Lower leg skin (tissue), 4 donors: ENCODE measurements at regions not wholly inside any gene's neighbourhood (a gene's known extent, or its start where the extent isn't known, plus 50 kb on each side); places are given as distances from the start of the nearest gene placed in this dataset.

Experiments used
- DNase-seq, 2 donors: peaks; one replicate each; pipeline ENCODE4 v3.0.0-alpha.2; 2019; ENCODE audit warnings: low spot score in 2 of 2
- H3K4me3 ChIP-seq: fragments of 200-600 bp; sonication (generic); 2 replicates; pipeline ENCODE4 v1.5.1; 2017; ENCODE audit warnings: mild to moderate bottlenecking, low read depth; ENCODE audit not compliant: poor library complexity, severe bottlenecking
- CTCF ChIP-seq, 3 donors: fragments of 450-650 bp; IDR thresholded peaks; one replicate each; pipeline ENCODE4 v1.5.1; 2016; ENCODE audit warnings: antibody characterized with exemption in 3 of 3, mild to moderate bottlenecking in 3 of 3, moderate library complexity in 2 of 3
- POLR2A ChIP-seq, 2 donors: fragments of 450-650 bp; IDR thresholded peaks; one replicate each; pipeline ENCODE4 v1.6.1; 2016 to 2017; ENCODE audit warnings: antibody characterized with exemption in 2 of 2, mild to moderate bottlenecking in 1 of 2, moderate library complexity in 1 of 2
- WGBS, 2 donors: methylation state at CpG; one replicate each; pipeline ENCODE4 v1.1.5; 2018; 5-methylcytosine and 5-hydroxymethylcytosine counted together
- intact Hi-C: fragments of 100-400 bp; cut with DNase I; formaldehyde crosslinking; loops from one replicate; pipeline ENCODE4 v1.15.0; 2023; ENCODE audit warnings: low total_unique reads

GRCh38 chr12:125683748-125684381 is 618.6 kb downstream of the AACS start:
- H3K4me3 ChIP-seq = no peak overlapping the region
- intact Hi-C loops = no loop called here
- no peak for DNase-seq
- 12 to 15% methylated on average over 24 to 30 of the region's 30 CpGs for WGBS, 2 donors
- no peak for TF ChIP-seq CTCF (IDR thresholded peaks at IDR 0.05)
- no peak for TF ChIP-seq POLR2A (IDR thresholded peaks at IDR 0.05)

- WGBS, 2 donors = 91% methylated on average over 17 of the region's 17 CpGs
Measured at GRCh38 chr12:125684968-125685790, 619.9 kb downstream of the AACS start.

GRCh38 chr12:125685915-125686314 is 620.7 kb downstream of the AACS start:
- TF ChIP-seq CTCF (IDR thresholded peaks at IDR 0.05) (no peak), POLR2A (IDR thresholded peaks at IDR 0.05) (no peak)
- WGBS, 2 donors = 22 to 24% methylated on average over 3 of the region's 3 CpGs
- no peak for DNase-seq
- no peak overlapping the region for H3K4me3 ChIP-seq
- intact Hi-C loops = no loop called here

More at GRCh38 chr12:125684968-125685790, 619.9 kb downstream of the AACS start:
- intact Hi-C loops = no loop called here
- DNase-seq = no peak
- H3K4me3 ChIP-seq = no peak overlapping the region
- no peak for TF ChIP-seq CTCF (IDR thresholded peaks at IDR 0.05)
- TF ChIP-seq POLR2A (IDR thresholded peaks at IDR 0.05) = no peak

GRCh38 chr12:125687403-125687802 is 622.2 kb downstream of the AACS start:
- 59 to 80% methylated on average over 3 of the region's 3 CpGs for WGBS, 2 donors
- no peak overlapping the region for H3K4me3 ChIP-seq
- TF ChIP-seq CTCF (IDR thresholded peaks at IDR 0.05) (no peak), POLR2A (IDR thresholded peaks at IDR 0.05) (no peak)
- intact Hi-C loops = no loop called here
- DNase-seq = no peak

- no peak for TF ChIP-seq CTCF (IDR thresholded peaks at IDR 0.05)
- no peak for TF ChIP-seq POLR2A (IDR thresholded peaks at IDR 0.05)
- intact Hi-C loops = no loop called here
- no peak overlapping the region for H3K4me3 ChIP-seq
- DNase-seq = no peak
- WGBS, 2 donors = 79 to 80% methylated on average over 5 to 7 of the region's 7 CpGs
Measured at GRCh38 chr12:125687820-125688219, 622.6 kb downstream of the AACS start.
